ENCODE measurements at regions not wholly inside any gene's neighbourhood (a gene's known extent, or its start where the extent isn't known, plus 50 kb on each side); places are given as distances from the start of the nearest gene placed in this dataset.

DNA sequence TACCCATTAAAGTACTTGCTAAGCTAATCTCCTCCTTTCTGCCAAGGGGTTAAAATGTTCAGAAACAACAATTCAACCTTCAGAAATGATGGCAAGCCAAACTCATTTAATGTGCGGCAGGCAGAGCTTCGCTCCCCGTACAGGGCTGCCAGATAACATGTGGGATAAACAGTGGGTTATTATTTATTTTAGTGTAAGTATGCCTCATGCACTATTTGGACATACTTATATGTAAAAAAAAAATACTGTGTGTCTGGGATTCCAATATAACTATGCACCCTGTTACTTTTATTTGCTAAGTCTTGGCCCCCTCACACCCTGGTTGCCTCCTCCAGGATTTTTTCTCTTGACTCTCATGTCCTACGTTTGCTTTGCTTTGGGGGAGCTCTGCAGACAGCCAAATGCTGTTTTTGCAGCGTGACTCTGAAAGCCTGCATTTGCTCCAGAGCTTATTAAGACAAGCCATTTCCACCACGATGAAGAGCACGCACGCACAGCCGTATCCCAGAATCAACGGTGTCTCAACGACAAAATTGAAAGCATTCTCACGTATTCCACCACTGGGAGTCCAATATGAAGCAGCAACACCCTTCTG is 86.5 kb upstream of the SHANK2 start:
- DNase-seq (ENCODE audit: low spot score) = no peak
- TF ChIP-seq, protein P1, sequence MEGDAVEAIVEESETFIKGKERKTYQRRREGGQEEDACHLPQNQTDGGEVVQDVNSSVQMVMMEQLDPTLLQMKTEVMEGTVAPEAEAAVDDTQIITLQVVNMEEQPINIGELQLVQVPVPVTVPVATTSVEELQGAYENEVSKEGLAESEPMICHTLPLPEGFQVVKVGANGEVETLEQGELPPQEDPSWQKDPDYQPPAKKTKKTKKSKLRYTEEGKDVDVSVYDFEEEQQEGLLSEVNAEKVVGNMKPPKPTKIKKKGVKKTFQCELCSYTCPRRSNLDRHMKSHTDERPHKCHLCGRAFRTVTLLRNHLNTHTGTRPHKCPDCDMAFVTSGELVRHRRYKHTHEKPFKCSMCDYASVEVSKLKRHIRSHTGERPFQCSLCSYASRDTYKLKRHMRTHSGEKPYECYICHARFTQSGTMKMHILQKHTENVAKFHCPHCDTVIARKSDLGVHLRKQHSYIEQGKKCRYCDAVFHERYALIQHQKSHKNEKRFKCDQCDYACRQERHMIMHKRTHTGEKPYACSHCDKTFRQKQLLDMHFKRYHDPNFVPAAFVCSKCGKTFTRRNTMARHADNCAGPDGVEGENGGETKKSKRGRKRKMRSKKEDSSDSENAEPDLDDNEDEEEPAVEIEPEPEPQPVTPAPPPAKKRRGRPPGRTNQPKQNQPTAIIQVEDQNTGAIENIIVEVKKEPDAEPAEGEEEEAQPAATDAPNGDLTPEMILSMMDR (IDR thresholded peaks at IDR 0.05; ENCODE audit: extremely low read depth, missing control alignments) = no peak

DNA sequence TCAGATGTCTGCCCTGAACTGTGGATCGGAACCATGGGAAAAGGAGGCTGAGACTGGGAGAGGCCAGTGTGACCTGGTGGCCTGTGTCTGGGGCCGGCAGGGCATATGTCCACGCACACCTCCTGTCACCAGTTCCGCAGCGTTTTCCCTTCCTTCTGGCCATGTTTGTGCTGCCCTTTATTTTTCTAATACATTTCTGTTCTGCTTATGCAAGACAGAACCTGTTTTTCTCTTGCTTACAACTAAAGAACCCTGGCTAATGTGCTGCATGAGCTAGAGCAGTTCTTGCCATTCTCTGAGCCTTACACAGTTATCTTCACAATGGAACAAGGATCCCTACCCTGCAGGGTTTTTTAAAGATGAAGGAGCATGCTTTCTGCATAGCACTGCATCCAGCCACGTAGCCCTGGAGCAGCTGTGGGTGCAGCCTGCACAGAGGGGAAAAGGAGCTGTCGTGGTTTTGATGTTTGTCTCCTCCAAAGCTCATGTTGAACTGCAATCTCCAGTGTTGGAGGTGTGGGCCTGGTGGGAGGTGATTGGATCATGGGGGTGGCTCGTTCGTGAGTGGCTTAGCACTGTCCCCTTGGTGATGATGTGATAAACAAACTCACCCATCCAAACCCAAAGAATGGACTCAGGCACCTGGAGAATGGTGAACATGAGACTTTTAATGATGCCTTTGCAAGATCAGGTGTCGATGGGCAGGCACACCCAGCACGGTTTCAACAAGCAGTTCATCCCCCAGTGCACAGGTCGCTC is 84.8 kb upstream of the SHANK2 start:
- DNase-seq (ENCODE audit: low spot score) = no peak
- TF ChIP-seq, protein P1 (IDR thresholded peaks at IDR 0.05; ENCODE audit: extremely low read depth, missing control alignments) = no peak

DNA sequence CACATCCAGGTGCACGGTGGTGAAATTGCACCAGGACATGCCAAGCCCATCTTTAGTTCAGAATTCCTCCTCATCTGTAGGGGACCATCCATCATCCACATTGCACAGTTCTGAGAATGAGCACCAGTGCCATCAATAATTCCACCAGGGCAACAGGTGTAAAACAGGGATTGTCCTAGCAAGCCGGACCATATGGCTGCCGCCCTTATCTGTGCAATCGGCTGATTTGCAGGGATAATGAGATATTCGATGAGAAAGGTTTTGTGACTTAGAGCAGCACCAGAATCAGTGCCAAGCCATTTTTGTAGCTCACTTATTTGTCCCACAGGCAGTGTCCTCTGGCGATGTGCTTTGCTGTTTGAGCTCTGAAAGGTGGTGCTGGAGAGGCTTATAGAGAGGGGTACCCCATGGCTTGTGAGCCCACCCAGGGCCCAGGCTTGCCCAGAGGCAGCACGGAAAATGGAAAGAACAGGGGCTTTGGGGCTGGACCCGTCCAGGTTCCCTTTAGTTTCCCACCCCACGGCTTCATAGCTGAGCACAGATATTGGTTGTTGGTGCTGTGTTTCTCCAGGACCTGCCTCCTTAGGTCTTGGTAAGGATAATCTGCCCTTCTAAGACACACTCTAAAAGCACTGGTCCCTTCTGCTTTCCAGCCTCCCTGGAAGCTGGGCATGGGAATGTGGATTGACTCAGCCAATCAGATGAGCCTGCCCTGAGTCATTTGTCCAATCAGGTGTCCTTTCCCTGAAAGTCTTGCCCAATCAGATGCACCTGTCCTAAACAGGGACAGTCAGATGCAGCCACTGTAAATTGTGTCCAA is 84.0 kb upstream of the SHANK2 start:
- no peak for DNase-seq (ENCODE audit: low spot score)

DNA sequence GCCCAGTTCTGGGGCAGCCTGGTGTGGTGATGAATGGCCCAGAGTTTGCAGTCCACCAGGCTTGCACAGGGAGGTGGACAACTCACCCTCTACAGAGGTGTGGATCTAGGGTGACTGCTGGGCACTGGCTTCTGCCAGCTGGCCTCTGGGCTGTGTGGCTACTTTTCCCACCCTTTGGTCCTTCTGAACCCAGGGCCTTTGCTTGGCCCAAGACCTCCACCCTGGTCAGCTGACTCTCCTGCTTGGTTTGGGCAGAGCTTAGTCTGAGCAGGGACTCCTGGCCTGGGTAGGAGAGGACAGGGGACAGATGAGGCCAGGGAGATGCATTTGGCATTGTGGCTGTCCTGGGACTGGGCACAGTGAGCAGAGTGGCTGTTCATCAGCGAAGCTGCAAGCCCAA is 83.0 kb upstream of the SHANK2 start:
- no peak for DNase-seq (ENCODE audit: low spot score)
- TF ChIP-seq, protein P1 (IDR thresholded peaks at IDR 0.05; ENCODE audit: extremely low read depth, missing control alignments) = no peak

More for the DNA sequence above, 84.0 kb upstream of the SHANK2 start:
- TF ChIP-seq, protein P1 (IDR thresholded peaks at IDR 0.05; ENCODE audit: extremely low read depth, missing control alignments) = no peak

DNA sequence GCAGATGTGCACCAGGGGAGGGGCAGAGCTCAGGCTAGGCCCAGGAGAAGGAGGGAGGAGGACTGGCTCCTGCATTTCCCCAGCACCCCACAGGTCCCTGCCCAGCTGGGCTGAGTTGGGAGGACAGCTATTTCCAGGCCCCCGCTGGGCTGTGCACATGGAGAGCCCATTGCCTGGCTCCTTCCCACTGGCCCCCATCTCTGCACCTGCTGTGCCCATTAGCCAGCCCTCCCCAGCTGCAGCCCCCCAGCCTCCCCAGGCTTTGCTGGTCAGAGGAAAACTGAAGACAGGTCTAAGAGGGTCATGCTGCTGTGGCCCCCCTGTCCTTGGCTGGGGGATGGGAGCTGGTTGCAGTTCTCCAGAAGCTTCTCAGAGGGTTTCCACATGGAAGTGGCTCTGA is 81.8 kb upstream of the SHANK2 start:
- TF ChIP-seq, protein P1 (IDR thresholded peaks at IDR 0.05; ENCODE audit: extremely low read depth, missing control alignments) = no peak

DNA sequence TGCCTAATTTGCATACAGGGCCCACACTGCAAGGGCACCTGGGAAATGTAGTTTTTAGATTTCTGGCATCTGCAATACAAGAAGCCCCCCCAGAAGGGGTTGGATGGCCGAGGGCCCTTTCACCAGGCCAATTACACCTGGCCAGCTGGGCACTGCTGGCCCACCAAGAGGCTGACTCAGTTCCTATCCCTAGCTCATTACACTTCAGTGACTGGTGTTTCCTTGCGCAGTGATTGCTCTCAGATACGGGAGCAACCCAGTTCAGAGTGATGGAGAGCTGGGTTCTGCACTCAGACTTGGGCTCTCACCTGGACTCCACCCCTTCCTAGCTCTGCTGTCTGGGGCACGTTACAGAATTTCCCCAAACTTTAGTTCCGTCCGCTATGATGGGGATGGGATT is 81.1 kb upstream of the SHANK2 start:
- DNase-seq (ENCODE audit: low spot score) = no peak

More for the DNA sequence above, 81.8 kb upstream of the SHANK2 start:
- DNase-seq (ENCODE audit: low spot score) = no peak

More for the DNA sequence above, 81.1 kb upstream of the SHANK2 start:
- TF ChIP-seq, protein P1 (IDR thresholded peaks at IDR 0.05; ENCODE audit: extremely low read depth, missing control alignments) = no peak

Measured in GM20000 (cell line).